HG03575 (cell line): ENCODE measurements at regions not wholly inside any gene's neighbourhood (a gene's known extent, or its start where the extent isn't known, plus 50 kb on each side); places are given as distances from the start of the nearest gene placed in this dataset.
"Not testable (repeated sequence)": the region's sequence is repeated elsewhere in the genome, so short reads cannot be mapped to it uniquely, and the experiment has no call there.

Source experiments
- ATAC-seq: cut with Tn5 transposase; IDR thresholded peaks from one replicate; pipeline ENCODE4 v1.9.1; 2021; ENCODE audit not compliant: unreplicated experiment, insufficient number of reproducible peaks, low FRiP score; ENCODE audit errors: extremely low read depth

DNA sequence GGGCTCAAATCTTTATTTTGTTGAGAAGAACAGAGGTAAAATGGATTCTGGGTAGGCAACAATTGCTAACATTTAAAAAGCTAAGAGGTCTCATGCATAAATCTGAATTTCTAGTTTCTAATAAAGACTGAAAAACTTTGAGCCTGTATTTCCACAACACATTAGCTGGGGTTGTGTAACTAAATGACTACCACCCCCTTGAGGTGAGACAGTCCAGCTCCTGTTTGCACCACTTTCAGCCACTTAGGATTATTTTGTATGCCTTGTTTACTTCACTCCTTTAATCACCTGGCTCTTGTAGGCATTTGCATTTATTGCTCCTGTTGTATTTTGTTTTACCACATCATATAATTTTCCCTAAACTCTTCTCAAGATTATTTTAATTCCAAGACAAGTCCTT lies 376.6 kb downstream of the PTH2R start:
- ATAC-seq, result no peak

DNA sequence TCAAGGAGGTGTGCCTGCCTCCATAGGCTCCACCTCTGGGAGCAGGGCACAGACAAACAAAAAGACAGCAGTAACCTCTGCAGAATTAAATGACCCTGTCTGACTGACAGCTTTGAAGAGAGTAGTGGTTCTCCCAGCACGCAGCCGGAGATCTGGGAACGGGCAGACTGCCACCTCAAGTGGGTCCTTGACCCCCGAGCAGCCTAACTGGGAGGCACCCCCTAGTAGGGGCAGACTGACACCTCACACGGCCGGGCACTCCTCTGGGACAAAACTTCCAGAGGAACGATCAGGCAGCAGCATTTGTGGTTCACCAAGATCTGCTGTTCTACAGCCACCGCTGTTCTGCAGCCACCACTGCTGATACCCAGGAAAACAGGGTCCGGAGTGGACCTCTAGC lies 378.2 kb downstream of the PTH2R start:
- ATAC-seq, result not testable (repeated sequence)

DNA sequence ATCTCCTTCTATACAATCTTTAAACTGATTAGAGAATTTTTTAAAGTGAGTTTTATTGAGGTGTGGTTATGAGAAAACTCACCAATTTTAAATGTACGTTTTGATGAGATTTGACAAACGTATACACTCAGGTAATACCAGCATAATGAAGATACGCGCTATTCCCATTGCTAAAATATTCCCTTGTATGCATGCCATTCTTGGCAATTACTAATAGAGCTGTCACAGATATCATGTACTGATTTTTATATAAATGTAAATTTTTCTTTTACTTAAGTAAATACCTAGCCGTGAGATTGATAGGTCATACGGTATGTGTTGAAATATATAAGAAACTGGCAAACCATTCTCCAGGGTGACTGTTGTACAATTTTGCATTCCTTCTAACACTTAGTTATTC lies 384.7 kb downstream of the PTH2R start:
- no peak for ATAC-seq

DNA sequence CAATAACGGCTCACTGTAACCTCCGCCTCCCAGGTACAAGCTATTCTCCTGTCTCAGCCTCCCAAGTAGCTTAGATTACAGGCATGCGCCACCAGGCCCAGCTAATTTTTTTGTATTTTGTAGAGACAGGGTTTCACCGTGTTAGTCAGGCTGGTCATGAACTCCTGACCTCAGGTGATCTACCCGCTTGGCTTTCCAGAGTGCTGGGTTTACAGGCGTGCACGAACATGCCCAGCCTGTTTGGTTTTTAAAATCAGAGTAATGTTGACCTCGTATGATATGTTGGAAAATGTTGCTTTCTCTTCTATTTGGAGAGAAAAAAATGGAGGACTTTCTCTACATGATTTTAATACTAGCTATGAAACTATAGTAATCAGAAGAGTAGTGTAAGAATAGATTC lies 386.2 kb downstream of the PTH2R start:
- no peak for ATAC-seq

DNA sequence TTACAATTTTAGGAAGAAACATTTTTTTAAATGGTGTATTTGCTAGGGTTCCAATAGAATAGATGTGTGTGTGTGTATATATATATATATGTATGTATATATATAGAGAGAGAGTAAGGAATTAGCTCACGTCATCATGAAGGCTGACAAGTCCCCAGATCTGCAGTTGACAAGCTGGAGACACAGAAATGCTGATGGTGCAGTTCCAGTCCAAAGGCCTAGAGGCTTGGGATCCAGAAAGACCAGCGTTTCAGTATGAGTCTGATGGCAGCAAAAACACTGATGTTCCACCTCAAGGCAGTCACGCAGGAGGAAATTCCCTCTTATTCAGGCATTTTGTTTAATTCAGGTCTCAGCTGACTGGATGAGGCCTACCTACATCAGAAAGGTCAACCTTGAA lies 386.8 kb downstream of the PTH2R start:
- no peak for ATAC-seq

DNA sequence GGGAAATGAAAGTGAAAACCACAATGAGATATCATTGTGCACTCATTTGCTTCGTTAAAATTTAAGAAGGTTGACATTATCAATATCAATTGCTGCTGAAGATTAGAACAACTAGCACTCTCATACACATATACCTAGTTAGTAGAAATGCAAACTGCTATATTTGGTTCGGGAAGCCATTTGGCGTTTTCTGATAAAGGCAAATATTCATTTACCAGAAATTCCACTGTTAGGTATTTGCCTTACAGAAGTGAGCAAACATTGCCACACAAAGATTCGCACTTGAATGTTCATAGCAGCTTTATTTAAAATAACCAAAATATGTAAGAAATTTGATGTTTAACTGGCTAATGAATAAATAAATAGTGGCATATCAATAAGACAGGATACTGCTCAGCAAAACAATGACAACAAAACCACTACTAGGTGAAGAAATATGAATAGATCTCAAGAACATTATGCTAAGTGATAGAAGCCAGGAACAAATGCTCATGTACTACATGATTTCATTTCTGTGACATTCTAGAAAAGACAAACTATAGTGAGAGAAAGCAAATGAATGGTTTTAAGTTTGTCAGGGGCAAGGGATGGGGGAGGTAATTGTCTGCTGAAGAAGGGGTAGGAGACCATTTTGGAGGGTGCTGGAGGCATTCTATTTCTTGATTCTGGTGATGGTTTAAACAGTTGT lies 387.8 kb downstream of the PTH2R start:
- no peak for ATAC-seq

DNA sequence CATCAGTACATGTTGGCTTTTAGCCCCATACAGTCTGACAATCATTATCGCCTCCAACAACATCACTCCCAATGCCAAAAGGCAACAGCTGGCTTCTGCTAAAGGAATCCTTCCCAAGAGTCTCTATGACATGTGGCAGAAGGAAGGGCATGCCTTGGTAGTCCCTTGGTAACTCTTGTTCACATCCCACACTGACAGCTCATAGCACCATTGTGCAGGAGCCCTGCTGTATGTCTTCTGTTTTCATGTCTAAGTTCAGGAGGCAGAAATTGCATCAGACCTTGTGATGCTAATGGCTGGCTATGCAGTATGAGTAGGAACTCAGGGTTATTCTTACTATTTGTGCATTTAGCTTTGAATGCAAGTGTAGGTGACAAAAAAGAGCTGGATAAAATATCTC lies 392.1 kb downstream of the PTH2R start:
- ATAC-seq, result no peak

DNA sequence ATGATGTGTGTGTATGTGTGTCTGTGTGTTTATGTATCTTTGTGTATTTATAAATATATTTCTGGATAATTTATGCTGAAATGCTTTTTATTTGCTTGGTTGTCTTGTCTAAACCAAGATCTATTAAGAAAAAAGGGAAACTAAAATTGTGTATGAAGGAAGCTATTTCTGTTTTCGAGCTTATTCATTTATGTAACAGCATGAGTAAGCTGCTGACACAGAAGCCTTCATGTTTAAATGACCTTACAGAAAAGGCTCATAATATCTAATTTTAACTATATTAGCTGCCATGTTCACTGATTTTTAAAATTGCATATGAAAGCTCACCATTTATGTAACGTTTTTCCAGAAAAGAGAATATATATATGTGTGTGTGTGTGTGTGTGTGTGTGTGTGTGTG lies 392.8 kb downstream of the PTH2R start:
- no peak for ATAC-seq

DNA sequence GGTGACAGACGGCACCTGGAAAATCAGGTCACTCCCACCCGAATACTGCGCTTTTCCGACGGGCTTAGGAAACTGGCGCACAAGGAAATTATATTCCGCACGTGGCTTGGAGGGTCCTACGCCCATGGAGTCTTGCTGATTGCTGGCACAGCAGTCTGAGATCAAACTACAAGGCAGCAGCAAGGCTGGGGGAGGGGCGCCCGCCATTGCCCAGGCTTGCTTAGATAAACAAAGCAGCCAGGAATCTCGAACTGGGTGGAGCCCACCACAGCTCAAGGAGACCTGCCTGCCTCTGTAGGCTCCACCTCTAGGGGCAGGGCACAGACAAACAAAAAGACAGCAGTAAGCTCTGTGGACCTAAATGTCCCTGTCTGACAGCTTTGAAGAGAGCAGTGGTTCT lies 394.3 kb downstream of the PTH2R start:
- not testable (repeated sequence) for ATAC-seq

DNA sequence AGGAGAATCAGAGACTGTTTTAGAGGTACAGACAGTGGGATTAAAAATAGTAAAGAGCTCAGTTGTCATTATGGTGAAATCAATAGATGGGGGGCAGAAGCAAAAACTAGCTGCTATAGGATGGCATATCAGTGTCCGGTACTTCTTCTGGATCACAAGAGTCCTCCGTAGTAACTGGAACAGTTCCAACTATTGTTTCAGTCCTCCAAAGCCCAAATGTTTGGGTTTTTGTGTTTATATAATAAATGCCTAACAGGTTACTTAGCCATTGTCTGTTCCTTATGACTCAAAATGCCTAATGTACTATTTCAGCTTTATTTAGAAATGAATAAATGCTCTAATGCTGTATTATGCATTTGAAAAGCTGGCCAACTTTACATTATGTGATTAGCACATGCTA lies 401.2 kb downstream of the PTH2R start:
- no peak for ATAC-seq

DNA sequence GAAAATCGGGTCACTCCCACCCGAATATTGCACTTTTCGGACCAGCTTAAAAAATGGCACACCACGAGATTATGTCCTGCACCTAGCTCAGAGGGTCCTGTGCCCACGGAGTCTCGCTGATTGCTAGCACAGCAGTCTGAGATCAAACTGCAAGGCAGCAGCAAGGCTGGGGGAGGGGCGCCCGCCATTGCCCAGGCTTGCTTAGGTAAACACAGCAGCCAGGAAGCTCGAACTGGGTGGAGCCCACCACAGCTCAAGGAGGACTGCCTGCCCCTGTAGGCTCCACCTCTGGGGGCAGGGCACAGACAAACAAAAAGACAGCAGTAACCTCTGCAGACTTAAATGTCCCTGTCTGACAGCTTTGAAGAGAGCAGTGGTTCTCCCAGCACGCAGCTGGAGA lies 405.3 kb downstream of the PTH2R start:
- ATAC-seq, result not testable (repeated sequence)

DNA sequence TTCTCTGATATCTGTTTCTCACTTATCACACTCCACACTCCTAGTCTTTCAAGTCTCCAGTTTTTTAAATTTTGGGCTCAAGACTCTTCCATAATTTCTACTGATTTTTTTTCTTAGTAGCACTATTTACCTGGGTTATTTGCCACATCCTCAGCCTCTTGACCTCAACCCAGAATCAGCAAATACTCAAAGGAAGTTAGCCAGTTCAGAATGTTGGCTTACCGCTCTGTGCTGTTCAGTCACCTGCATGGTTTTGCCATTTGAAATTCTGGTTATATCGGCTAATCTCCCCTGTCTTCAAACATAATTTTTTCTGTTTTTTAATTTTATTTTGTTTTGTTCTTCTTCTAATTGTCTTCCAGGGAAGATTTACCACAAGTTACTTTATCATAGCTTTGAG lies 412.6 kb downstream of the PTH2R start:
- no peak for ATAC-seq

DNA sequence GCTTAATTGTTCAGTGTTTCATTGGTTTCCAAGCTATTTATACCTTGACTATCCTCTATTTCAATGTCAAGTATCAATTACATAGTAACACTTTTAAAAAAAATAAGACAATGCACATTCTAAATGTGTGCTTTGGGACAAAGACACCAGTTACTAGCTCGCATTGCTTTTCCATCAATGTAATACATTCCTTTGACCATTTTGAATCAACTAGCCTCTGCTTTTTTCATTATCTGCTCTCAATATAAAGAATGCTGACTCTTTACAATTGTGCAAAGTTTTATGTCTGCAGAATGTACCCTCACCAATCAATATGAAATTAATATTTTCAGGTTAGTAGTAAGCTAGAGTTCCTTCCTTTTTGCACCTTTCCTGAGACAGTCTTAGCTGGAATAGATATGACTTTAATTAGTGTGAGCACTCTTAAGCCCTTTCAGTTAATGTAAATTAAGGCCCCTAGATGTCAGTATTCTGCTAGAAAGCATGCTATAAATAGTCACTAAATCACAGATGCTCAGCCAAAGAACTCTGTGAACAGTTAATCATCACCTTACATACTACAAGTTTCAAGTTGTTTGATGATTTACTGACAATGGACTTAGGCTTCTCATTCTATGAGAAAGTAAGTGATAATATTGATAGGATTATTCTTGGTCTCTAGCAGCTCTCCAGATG lies 413.6 kb downstream of the PTH2R start:
- ATAC-seq, result no peak

DNA sequence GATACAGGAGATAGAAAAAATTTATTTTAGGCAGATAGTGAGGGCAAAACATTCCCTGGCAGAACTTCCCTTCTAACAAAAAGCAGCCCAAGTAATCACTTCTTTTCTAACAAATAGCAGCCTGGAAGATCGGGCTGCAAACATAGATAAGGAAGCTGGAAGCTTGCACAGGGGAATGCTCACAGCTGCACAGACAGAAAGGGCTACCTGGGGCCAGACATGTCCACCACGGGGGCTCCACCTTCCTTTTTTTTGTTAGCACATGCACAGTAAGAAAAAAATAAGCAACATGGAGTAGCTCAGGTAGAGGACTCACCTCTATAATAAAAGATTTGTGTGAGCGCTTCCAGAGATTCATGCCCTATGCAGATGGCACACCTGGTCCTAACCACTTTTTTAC lies 420.5 kb downstream of the PTH2R start:
- ATAC-seq, result no peak

DNA sequence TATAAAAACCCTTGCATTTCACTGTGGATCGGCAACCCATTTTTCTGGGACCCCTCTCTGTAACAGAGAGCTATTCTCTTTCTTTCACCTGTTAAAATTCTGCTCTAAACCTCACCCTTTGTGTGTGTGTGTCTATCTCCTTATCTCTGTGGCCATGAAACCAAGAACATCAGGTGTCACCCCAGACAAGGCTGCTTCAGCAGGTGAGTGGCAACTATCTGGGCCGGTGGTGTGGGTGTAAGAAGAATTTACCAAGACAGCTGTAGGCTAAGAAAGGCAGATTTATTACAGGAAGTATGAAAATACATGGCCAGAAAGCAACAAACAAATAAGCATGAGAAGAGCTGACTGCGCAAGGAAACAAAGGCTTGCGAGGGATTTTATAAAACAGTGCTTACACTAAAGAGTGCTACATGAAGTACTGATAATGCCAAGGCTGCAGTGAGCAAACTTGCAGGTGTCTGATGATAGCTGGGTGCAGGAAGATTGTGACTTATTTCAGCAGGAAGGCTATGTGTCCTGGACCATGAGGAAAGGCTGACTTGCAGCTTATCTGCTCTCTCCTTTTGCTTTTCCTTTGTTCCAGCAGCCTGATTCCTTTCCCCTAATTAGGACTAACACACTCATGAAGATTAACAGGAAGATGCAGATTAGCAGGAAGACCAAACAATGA lies 421.1 kb downstream of the PTH2R start:
- ATAC-seq, result no peak

DNA sequence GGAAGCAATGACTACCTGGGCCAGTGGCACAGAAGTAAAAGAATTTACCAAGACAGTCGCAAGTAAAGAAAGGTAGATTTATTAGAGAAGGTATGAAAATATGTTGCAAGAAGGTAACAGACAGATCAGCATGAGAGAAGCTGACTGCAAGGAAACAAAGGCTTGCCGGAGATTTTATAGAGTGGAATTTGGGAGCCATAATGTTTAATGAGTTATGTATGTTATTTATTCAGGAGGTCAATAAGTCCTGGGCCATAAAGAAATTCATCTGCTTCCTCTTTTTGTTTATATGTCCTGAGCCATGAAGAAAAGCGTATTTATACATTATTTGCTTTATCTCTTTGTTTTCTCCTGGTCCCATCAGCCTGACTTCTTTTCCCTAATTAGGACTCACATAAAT lies 423.6 kb downstream of the PTH2R start:
- no peak for ATAC-seq

DNA sequence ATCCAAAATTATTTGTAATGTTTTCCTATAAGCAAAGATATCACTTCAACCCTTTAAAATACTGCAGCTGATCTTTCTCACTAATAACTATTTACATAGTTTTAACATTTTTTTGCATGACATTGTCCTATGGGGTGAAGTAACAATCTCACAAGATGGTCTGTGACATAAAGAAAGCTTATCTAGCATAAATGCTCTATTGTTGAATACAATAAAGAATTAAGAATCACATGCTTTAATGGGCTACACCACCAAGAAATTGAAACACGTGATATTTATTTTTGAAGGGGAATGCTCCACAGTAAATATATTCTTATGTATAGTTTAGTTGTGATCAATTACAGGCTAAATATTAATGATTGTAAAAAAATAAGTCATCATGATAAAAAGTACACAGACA lies 441.1 kb downstream of the PTH2R start:
- no peak for ATAC-seq

DNA sequence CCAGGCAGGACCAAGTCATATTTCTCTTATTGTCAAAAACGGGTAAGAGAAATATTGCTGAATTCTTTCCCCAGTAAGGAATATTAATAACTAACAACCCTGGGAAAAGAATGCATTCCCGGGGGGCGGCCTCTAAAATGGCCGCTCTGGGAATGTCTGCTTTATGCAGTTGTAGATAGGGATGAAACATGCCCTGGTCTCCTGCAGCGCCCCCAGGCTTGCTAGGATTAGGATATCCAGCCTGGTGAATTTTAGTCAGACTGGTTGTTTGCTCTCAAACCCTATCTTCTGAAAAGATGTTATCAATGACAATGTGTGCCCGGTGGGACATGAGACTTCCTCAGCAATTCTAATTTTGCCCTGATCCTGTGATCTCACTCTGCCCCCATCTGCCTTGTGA lies 448.1 kb downstream of the PTH2R start:
- ATAC-seq, result no peak

DNA sequence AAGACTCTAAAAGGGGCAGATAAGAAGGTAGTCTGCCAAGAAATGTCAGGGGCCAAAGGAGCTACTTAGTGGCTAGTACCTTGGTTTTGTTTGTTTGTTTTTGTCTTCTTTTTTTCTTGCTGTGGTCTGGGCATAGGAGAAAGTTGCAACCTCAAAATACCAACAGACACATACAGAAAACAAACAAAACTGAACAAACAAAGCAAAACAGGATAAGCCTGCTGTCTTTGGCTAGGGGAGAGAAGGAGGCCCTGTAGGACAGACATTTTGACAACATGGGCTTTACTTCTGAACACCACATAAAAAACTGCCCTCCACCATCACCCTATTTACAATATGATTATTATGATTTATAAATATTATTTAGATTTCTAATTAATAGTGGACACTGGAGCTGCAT lies 460.8 kb downstream of the PTH2R start:
- ATAC-seq, result no peak

DNA sequence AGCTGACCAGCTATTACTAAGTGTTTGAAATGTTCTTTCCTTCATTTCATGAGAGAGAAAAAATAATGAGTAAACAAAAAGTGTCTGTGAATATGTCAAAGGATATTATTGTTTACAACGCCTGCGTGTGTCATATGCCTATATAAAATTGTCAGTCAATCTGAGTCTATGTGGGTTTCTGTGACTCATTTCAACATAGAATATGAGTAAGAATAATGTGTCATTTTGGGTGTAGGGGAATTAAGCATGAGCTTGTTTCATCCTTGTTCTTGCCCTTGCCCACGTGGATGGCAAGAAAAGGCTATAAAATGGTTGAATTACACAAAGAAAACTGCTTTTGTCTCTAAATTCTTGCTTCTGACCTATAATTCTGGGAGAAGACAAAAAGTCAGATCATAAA lies 466.0 kb downstream of the PTH2R start:
- ATAC-seq, result no peak
